ENCODE measurements at regions not wholly inside any gene's neighbourhood (a gene's known extent, or its start where the extent isn't known, plus 50 kb on each side); places are given as distances from the start of the nearest gene placed in this dataset.

- no peak for TF ChIP-seq CTCF (conservative IDR thresholded peaks at IDR 0.05; ENCODE audit: low read length)
- peak; percentile 7 for DNase-seq (ENCODE audit: low read depth)
- no peak overlapping the region for H3K4me3 ChIP-seq (ENCODE audit: low read length)
These were observed 2353.5 kb downstream of the ARAP2 start for GRCh38 chr4:33890841-33891240.

DNA sequence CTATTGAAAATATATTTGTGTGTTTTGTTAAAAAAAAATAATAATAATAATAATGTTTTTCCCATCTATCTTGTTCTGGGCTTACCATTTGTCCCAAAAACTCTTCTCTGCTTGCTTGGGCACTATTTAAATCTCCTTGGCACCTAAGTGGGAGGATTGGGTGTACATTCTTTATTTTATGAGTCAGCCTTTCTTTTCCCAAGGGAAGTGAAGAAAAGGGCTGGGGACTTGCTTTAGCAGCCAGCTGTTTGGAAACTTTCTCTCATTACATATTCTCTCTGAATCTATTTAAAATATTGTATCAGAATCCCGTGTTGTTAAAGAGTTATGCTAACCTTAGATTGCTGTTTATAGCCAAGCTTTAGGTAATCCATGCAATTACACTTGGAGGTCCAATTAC lies 2332.4 kb downstream of the ARAP2 start:
- no peak overlapping the region for H3K4me3 ChIP-seq (ENCODE audit: low read length)

GRCh38 chr4:33914386-33914785 lies 2329.9 kb downstream of the ARAP2 start:
- no peak for TF ChIP-seq CTCF (conservative IDR thresholded peaks at IDR 0.05; ENCODE audit: low read length)
- no peak for DNase-seq (ENCODE audit: low read depth)
- H3K4me3 ChIP-seq (ENCODE audit: low read length) = no peak overlapping the region

More for the DNA sequence above, 2332.4 kb downstream of the ARAP2 start:
- no peak for TF ChIP-seq CTCF (conservative IDR thresholded peaks at IDR 0.05; ENCODE audit: low read length)
- DNase-seq (ENCODE audit: low read depth) = peak; percentile 3

DNA sequence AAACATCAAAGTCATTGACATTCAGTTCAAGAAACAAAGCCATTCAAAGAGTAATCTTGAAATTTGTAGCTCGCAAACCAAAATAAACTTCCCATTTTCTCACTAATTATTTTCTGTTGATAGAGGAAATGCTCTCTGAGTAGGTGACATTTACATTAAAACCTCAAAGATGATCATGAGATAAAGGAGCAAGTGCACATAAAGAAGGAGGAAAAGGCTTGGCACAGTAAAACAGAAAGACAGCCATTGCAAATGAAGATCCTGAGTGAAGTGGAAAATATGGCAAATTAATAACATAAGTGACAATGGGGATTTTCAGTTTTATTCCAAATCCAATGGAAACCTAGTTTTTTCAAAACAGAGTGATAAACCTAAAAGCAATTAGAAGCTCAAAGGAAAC lies 2320.8 kb downstream of the ARAP2 start:
- no peak for TF ChIP-seq CTCF (conservative IDR thresholded peaks at IDR 0.05; ENCODE audit: low read length)
- DNase-seq (ENCODE audit: low read depth) = no peak
- H3K4me3 ChIP-seq (ENCODE audit: low read length) = no peak overlapping the region

DNA sequence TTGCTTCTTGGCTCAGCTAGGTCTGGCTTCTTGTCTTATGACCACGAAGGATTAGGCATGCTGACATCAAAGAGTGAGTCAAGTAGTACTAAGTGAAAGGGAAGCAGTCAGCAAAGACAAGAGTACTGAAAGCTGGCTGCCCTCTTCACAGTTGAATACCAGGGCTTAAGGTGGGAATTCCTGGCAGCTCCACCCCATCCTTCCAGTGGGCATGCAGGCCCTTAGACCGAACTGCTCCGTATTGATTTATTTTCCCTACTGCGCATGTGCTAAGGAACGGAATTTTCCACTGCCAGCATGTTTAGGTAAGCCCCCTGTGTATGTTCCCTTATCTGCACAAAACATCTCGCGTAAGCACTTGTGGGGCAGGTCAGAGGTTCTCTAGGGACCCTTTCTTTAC lies 2320.1 kb downstream of the ARAP2 start:
- TF ChIP-seq CTCF (conservative IDR thresholded peaks at IDR 0.05; ENCODE audit: low read length) = no peak
- peak; percentile 62 for DNase-seq (ENCODE audit: low read depth)
- no peak overlapping the region for H3K4me3 ChIP-seq (ENCODE audit: low read length)

- TF ChIP-seq CTCF (conservative IDR thresholded peaks at IDR 0.05; ENCODE audit: low read length) = no peak
- DNase-seq (ENCODE audit: low read depth) = peak; percentile 25
- no peak overlapping the region for H3K4me3 ChIP-seq (ENCODE audit: low read length)
These were observed 2319.5 kb downstream of the ARAP2 start for GRCh38 chr4:33924811-33925210.

DNA sequence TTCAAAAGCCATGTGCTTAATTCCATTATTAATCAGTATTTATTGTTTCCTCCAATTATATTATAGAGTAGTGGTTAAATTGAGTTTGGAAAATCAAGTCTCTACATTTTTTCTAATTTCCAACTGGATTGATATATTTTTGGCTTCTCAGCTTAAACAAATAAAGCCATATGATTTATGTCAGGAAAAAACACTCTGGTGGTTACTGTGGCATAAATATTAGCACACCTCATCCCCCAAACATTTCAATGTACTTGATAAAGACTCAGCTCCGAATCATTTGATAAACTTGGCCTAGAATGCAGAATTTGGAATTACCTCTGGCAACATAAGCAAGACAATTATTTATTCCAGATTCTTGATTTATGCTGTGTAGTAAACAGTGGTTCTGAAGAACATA lies 2313.8 kb downstream of the ARAP2 start:
- TF ChIP-seq CTCF (conservative IDR thresholded peaks at IDR 0.05; ENCODE audit: low read length) = no peak
- DNase-seq (ENCODE audit: low read depth) = peak; percentile 16
- no peak overlapping the region for H3K4me3 ChIP-seq (ENCODE audit: low read length)
